ENCODE measurements at regions not wholly inside any gene's neighbourhood (a gene's known extent, or its start where the extent isn't known, plus 50 kb on each side); places are given as distances from the start of the nearest gene placed in this dataset.
"Not testable (repeated sequence)": the region's sequence is repeated elsewhere in the genome, so short reads cannot be mapped to it uniquely, and the experiment has no call there.

DNA sequence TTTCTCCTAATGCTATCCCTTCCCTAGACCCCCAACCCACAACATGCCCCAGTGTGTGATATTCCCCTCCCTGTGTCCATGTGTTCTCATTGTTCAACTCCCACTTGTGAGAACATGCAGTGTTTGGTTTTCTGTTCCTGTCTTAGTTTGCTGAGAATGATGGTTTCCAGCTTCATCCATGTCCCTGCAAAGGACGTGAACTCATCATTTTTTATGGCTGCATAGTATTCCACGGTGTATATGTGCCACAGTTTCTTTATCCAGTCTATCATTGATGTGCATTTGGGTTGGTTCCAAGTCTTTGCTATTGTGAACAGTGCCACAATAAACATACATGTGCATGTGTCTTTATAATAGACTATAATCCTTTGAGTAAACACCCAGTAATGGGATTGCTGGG lies 109.0 kb upstream of the RANBP3L start:
- TF ChIP-seq, protein P1, sequence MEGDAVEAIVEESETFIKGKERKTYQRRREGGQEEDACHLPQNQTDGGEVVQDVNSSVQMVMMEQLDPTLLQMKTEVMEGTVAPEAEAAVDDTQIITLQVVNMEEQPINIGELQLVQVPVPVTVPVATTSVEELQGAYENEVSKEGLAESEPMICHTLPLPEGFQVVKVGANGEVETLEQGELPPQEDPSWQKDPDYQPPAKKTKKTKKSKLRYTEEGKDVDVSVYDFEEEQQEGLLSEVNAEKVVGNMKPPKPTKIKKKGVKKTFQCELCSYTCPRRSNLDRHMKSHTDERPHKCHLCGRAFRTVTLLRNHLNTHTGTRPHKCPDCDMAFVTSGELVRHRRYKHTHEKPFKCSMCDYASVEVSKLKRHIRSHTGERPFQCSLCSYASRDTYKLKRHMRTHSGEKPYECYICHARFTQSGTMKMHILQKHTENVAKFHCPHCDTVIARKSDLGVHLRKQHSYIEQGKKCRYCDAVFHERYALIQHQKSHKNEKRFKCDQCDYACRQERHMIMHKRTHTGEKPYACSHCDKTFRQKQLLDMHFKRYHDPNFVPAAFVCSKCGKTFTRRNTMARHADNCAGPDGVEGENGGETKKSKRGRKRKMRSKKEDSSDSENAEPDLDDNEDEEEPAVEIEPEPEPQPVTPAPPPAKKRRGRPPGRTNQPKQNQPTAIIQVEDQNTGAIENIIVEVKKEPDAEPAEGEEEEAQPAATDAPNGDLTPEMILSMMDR (IDR thresholded peaks at IDR 0.05 in 2 of 3, conservative IDR thresholded peaks at IDR 0.05 in 1 of 3; ENCODE audit: borderline replicate concordance in 1 of 3, insufficient read depth in 1 of 3, low read depth in 2 of 3, low read length in 2 of 3): not testable (repeated sequence)
- TF ChIP-seq POLR2A (IDR thresholded peaks at IDR 0.05; ENCODE audit: borderline replicate concordance, extremely low read depth, insufficient read depth, insufficient read length); CBX3 (IDR thresholded peaks at IDR 0.05; ENCODE audit: low read depth); EZH2 (IDR thresholded peaks at IDR 0.05); YY1 (IDR thresholded peaks at IDR 0.05; ENCODE audit: extremely low read depth, insufficient replicate concordance, low read depth, low read length); POLR2AphosphoS5 (IDR thresholded peaks at IDR 0.05; ENCODE audit: low read depth, low read length); SIN3A (IDR thresholded peaks at IDR 0.05; ENCODE audit: low read depth); SP1 (IDR thresholded peaks at IDR 0.05; ENCODE audit: low read depth); RAD21 (IDR thresholded peaks at IDR 0.05; ENCODE audit: low read depth); ZNF274 (IDR thresholded peaks at IDR 0.05; ENCODE audit: low read depth, low read length); EZH2phosphoT487 (IDR thresholded peaks at IDR 0.05; ENCODE audit: borderline replicate concordance): not testable (repeated sequence)
- TF ChIP-seq, protein P2, sequence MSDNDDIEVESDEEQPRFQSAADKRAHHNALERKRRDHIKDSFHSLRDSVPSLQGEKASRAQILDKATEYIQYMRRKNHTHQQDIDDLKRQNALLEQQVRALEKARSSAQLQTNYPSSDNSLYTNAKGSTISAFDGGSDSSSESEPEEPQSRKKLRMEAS (IDR thresholded peaks at IDR 0.05): not testable (repeated sequence)
- TF ChIP-seq, protein P3, sequence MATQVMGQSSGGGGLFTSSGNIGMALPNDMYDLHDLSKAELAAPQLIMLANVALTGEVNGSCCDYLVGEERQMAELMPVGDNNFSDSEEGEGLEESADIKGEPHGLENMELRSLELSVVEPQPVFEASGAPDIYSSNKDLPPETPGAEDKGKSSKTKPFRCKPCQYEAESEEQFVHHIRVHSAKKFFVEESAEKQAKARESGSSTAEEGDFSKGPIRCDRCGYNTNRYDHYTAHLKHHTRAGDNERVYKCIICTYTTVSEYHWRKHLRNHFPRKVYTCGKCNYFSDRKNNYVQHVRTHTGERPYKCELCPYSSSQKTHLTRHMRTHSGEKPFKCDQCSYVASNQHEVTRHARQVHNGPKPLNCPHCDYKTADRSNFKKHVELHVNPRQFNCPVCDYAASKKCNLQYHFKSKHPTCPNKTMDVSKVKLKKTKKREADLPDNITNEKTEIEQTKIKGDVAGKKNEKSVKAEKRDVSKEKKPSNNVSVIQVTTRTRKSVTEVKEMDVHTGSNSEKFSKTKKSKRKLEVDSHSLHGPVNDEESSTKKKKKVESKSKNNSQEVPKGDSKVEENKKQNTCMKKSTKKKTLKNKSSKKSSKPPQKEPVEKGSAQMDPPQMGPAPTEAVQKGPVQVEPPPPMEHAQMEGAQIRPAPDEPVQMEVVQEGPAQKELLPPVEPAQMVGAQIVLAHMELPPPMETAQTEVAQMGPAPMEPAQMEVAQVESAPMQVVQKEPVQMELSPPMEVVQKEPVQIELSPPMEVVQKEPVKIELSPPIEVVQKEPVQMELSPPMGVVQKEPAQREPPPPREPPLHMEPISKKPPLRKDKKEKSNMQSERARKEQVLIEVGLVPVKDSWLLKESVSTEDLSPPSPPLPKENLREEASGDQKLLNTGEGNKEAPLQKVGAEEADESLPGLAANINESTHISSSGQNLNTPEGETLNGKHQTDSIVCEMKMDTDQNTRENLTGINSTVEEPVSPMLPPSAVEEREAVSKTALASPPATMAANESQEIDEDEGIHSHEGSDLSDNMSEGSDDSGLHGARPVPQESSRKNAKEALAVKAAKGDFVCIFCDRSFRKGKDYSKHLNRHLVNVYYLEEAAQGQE (IDR thresholded peaks at IDR 0.05; ENCODE audit: low read depth): not testable (repeated sequence)

Measured in HCT116 (cell line).